GM12878 (cell line): ENCODE measurements at regions not wholly inside any gene's neighbourhood (a gene's known extent, or its start where the extent isn't known, plus 50 kb on each side); places are given as distances from the start of the nearest gene placed in this dataset.
"Not testable (repeated sequence)": the region's sequence is repeated elsewhere in the genome, so short reads cannot be mapped to it uniquely, and the experiment has no call there.

Experiments used
- ATAC-seq: fragments of 200-7000 bp; cut with Tn5 transposase; 3 replicates; pipeline ENCODE4 v1.9.1; 2020; ENCODE audit warnings: mild to moderate bottlenecking, moderate library complexity
- BruUV-seq: library from RNA; stranded (reverse); fragments of 400-500 nt; replicated peaks from 2 replicates; lab custom pipeline; 2021; lab: Mats Ljungman, UMichigan
- CTCF ChIA-PET: fragments of 300-600 bp; sonication (Branson Sonifier 250); formaldehyde crosslinking; extraction: SDS; loops from one replicate; lab custom pipeline; 2021; ENCODE audit warnings: inconsistent platforms; lab: Yijun Ruan, JAX
- POLR2A ChIA-PET: fragments of 350-600 bp; formaldehyde crosslinking; extraction: SDS; loops from one replicate; lab custom pipeline; 2021; ENCODE audit warnings: inconsistent platforms; lab: Charles Lee
- RAD21 ChIA-PET: fragments of 300-600 bp; sonication (Branson Sonifier 250); formaldehyde crosslinking; loops from one replicate; lab custom pipeline; 2023; ENCODE audit warnings: antibody characterized with exemption; ENCODE audit not compliant: unreplicated experiment; lab: Charles Lee
- SMC1A ChIA-PET: fragments of 300-600 bp; sonication (Branson Sonifier 250); formaldehyde crosslinking; loops from one replicate; lab custom pipeline; 2023; ENCODE audit not compliant: unreplicated experiment, uncharacterized antibody; lab: Charles Lee
- DNase-seq: peaks from one replicate; pipeline ENCODE4 v3.0.0-alpha.2; 2011; ENCODE audit warnings: low read depth, low spot score
- FAIRE-seq: peaks from 3 replicates; lab custom pipeline; 2011; peaks lifted over from hg19 to GRCh38; lab: Jason Lieb, UNC
- H2AFZ ChIP-seq: 2 replicates; pipeline ENCODE4 v1.6.0; 2011; ENCODE audit warnings: low read depth, low read length, control low read depth; ENCODE audit not compliant: control insufficient read depth
- H3K27ac ChIP-seq: 2 replicates; pipeline ENCODE4 v1.5.1; 2011; ENCODE audit warnings: control low read depth; ENCODE audit not compliant: control insufficient read depth, insufficient read depth
- H3K27me3 ChIP-seq, 2 experiments: replicated peaks in 1 of 2; 2 replicates each; pipeline versions ENCODE4 v1.6.0 to v1.6.1; 2011; ENCODE audit warnings: low read length in 1 of 2; ENCODE audit not compliant: control insufficient read depth in 2 of 2, insufficient read depth in 2 of 2
- H3K36me3 ChIP-seq, 2 experiments: 2 replicates each; pipeline ENCODE4 v1.5.1; 2011; ENCODE audit warnings: low read length in 1 of 2; ENCODE audit not compliant: control insufficient read depth in 2 of 2, insufficient read depth in 2 of 2
- H3K4me1 ChIP-seq: 2 replicates; pipeline ENCODE4 v1.6.1; 2011; ENCODE audit warnings: mild to moderate bottlenecking, low read length, moderate library complexity, mixed read lengths; ENCODE audit not compliant: control insufficient read depth, insufficient read depth
- H3K4me2 ChIP-seq: 2 replicates; pipeline ENCODE4 v1.6.0; 2011; ENCODE audit warnings: control low read depth; ENCODE audit not compliant: control insufficient read depth, insufficient read depth
- H3K4me3 ChIP-seq: fragments of 200-600 bp; sonication (generic); 2 replicates; pipeline ENCODE4 v1.5.1; 2016
- H3K79me2 ChIP-seq: 2 replicates; pipeline ENCODE4 v1.6.0; 2011; ENCODE audit warnings: low read length; ENCODE audit not compliant: control insufficient read depth, insufficient read depth
- H3K9ac ChIP-seq: 2 replicates; pipeline ENCODE4 v1.8.0; 2011; ENCODE audit warnings: low read length, control low read depth, mixed read lengths; ENCODE audit not compliant: control insufficient read depth, insufficient read depth
- H3K9me3 ChIP-seq: replicated peaks from 3 replicates; pipeline ENCODE4 v1.5.1; 2011; ENCODE audit warnings: mild to moderate bottlenecking, low read length; ENCODE audit not compliant: control insufficient read depth, insufficient read depth
- H4K20me1 ChIP-seq: 2 replicates; pipeline ENCODE4 v1.6.0; 2011; ENCODE audit not compliant: control insufficient read depth, insufficient read depth
- EGR1 ChIP-seq, 2 experiments: IDR thresholded peaks; 1 replicate in 1 of 2; 2 replicates in 1 of 2; pipeline ENCODE4 v1.6.1; 2011 to 2012; ENCODE audit warnings: low read depth in 2 of 2, low read length in 2 of 2, borderline replicate concordance in 1 of 2, mild to moderate bottlenecking in 1 of 2, moderate library complexity in 1 of 2
- WGBS: methylation state at CpG from one replicate; pipeline ENCODE4 v1.1.6; 2016; ENCODE audit warnings: low lambda C conversion rate; ENCODE audit not compliant: insufficient replicate concordance, insufficient coverage; ENCODE audit errors: missing lambda C conversion rate; 5-methylcytosine and 5-hydroxymethylcytosine counted together
- in situ Hi-C: fragments of 300-500 bp; cut with MboI; formaldehyde crosslinking; loops from 9 replicates; pipeline ENCODE4 v1.14.3; 2018; ENCODE audit warnings: mixed read lengths
- intact Hi-C: fragments of 100-400 bp; cut with micrococcal nuclease; formaldehyde crosslinking; loops from one replicate; pipeline ENCODE4 v1.14.2; 2022; ENCODE audit not compliant: unreplicated experiment

DNA sequence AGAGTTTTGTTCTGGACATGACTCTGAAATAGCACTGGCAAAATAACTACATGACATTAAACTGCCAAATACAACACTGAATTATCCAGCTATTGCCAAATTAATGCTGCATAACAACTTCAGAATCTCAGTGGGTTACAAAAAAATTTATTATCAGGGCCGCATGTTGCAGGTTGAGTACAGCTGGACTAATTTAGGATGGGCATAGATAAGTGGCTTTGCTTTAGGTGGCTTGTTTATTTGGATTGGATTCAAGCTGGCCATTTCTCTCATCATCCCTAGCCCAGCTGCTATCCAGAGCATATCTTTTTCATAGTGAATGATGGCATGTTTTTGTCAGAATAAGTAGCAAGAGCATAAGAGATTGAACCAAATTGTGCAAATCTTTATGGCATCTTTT lies 1277.1 kb downstream of the REEP3 start:
- no peaks in the 10 kb centered on the region for H3K9me3 ChIP-seq
- no peak for ATAC-seq
- no peak for TF ChIP-seq EGR1 (IDR thresholded peaks at IDR 0.05; ENCODE audit: borderline replicate concordance in 1 of 2, low read depth in 2 of 2, low read length in 2 of 2)
- TF ChIP-seq, all 136 proteins: peak for 0
- Histone ChIP-seq H3K4me3 (no peak overlapping the region), H2AFZ (no peak overlapping the region), H3K9ac (no peak overlapping the region), H3K4me1 (no peaks in the 10 kb centered on the region), H3K27me3 (no peaks in the 10 kb centered on the region), H3K79me2 (no peaks in the 10 kb centered on the region), H4K20me1 (no peaks in the 10 kb centered on the region), H3K27ac (no peak overlapping the region), H3K4me2 (no peak overlapping the region), H3K36me3 (no peaks in the 10 kb centered on the region)
- RAD21 ChIA-PET = no interaction called here
- SMC1A ChIA-PET = no interaction called here
- WGBS = 0% methylated on average over 1 of the region's 1 CpG
- POLR2A ChIA-PET = no interaction called here
- intact Hi-C loops (no loop called here), in situ Hi-C loops (no loop called here)
- DNase-seq = no peak
- CTCF ChIA-PET = no interaction called here
- BruUV-seq = no TSS peak
- FAIRE-seq = no peak

DNA sequence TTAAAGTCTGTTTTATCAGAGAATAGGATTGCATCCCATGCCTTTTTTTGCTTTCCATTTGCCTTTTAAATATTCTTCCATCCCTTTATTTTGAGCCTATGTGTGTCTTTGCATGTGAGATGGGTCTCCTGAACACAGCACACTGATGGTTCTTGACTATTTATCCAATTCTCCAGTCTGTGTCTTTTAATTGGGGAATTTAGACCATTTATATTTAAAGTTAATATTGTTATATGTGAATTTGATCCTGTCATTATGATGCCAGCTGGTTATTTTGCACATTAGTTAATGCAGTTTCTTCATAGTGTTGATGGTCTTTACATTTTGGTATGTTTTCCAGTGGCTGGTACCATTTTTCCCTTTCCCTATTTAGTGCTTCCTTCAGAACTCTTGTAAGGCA lies 1287.0 kb downstream of the REEP3 start:
- H3K4me2 ChIP-seq, in situ Hi-C loops, BruUV-seq, H3K9me3 ChIP-seq, H3K27ac ChIP-seq, POLR2A ChIA-PET, H2AFZ ChIP-seq, FAIRE-seq, H3K36me3 ChIP-seq, CTCF ChIA-PET, SMC1A ChIA-PET, H4K20me1 ChIP-seq, H3K4me3 ChIP-seq, ATAC-seq, DNase-seq, H3K9ac ChIP-seq, intact Hi-C loops, H3K79me2 ChIP-seq, H3K4me1 ChIP-seq, H3K27me3 ChIP-seq, RAD21 ChIA-PET: not testable (repeated sequence)

DNA sequence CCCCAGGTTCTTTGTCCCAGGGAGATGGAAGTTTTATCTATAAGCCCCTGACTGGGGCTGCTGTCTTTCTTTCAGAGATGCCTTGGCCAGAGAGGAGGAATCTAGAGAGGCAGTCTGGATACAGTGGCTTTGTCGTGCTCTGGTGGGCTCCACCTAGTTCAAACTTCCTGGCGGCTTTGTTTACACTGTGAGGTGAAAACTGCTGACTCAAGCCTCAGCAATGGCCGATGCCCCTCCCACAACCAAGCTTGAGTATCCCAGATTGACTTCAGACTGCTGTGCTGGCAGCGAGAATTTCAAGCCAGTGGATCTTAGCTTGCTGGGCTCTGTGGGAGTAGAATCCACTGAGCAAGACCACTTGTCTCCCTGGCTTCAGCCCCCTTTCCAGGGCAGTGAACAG lies 1288.8 kb downstream of the REEP3 start:
- H3K27me3 ChIP-seq, BruUV-seq, CTCF ChIA-PET, H3K4me1 ChIP-seq, H3K9me3 ChIP-seq, RAD21 ChIA-PET, FAIRE-seq, ATAC-seq, H3K4me2 ChIP-seq, SMC1A ChIA-PET, H3K9ac ChIP-seq, H2AFZ ChIP-seq, POLR2A ChIA-PET, H3K79me2 ChIP-seq, H3K4me3 ChIP-seq, intact Hi-C loops, in situ Hi-C loops, DNase-seq, H3K36me3 ChIP-seq, H4K20me1 ChIP-seq, H3K27ac ChIP-seq: not testable (repeated sequence)
- WGBS = 10% methylated on average over 4 of the region's 4 CpGs
